ENCODE measurements at regions not wholly inside any gene's neighbourhood (a gene's known extent, or its start where the extent isn't known, plus 50 kb on each side); places are given as distances from the start of the nearest gene placed in this dataset.

- H3K27me3 Mint-ChIP-seq (ENCODE audit: low read depth), result no peaks in the 10 kb centered on the region
- H3K9me3 Mint-ChIP-seq (ENCODE audit: low read depth), result peaks cover 7% of the 10 kb centered on the region
- TF ChIP-seq CTCF (IDR thresholded peaks at IDR 0.05), result no peak
- DNase-seq (ENCODE audit: low spot score), result no peak
- no peak overlapping the region for H3K4me3 Mint-ChIP-seq (ENCODE audit: unreplicated experiment)
- H3K27ac Mint-ChIP-seq (ENCODE audit: unreplicated experiment), result no peak overlapping the region
- H3K36me3 Mint-ChIP-seq (ENCODE audit: low read depth), result no peaks in the 10 kb centered on the region
- no peaks in the 10 kb centered on the region for H3K4me1 Mint-ChIP-seq (ENCODE audit: low read depth)
Measured at GRCh38 chr1:14437417-14437918, 161.0 kb upstream of the KAZN start.

- no peak overlapping the region for H3K27ac Mint-ChIP-seq (ENCODE audit: unreplicated experiment)
- peaks cover 4% of the 10 kb centered on the region for H3K9me3 Mint-ChIP-seq (ENCODE audit: low read depth)
- H3K36me3 Mint-ChIP-seq (ENCODE audit: low read depth), result no peaks in the 10 kb centered on the region
- H3K4me3 Mint-ChIP-seq (ENCODE audit: unreplicated experiment), result no peak overlapping the region
- no peak for DNase-seq (ENCODE audit: low spot score)
- no peaks in the 10 kb centered on the region for H3K27me3 Mint-ChIP-seq (ENCODE audit: low read depth)
- TF ChIP-seq CTCF (IDR thresholded peaks at IDR 0.05), result no peak
- no peaks in the 10 kb centered on the region for H3K4me1 Mint-ChIP-seq (ENCODE audit: low read depth)
Measured at GRCh38 chr1:14438127-14438769, 160.2 kb upstream of the KAZN start.

GRCh38 chr1:14439015-14439414 lies 159.5 kb upstream of the KAZN start:
- no peak for DNase-seq (ENCODE audit: low spot score)
- Mint-ChIP-seq H3K4me1 (ENCODE audit: low read depth) (no peaks in the 10 kb centered on the region), H3K9me3 (ENCODE audit: low read depth) (peaks cover 4% of the 10 kb centered on the region), H3K4me3 (ENCODE audit: unreplicated experiment) (no peak overlapping the region), H3K27me3 (ENCODE audit: low read depth) (no peaks in the 10 kb centered on the region), H3K27ac (ENCODE audit: unreplicated experiment) (no peak overlapping the region), H3K36me3 (ENCODE audit: low read depth) (no peaks in the 10 kb centered on the region)
- TF ChIP-seq CTCF (IDR thresholded peaks at IDR 0.05), result no peak

GRCh38 chr1:14440166-14440565 lies 158.3 kb upstream of the KAZN start:
- H3K27ac Mint-ChIP-seq (ENCODE audit: unreplicated experiment), result no peak overlapping the region
- H3K4me1 Mint-ChIP-seq (ENCODE audit: low read depth), result no peaks in the 10 kb centered on the region
- no peak for TF ChIP-seq CTCF (IDR thresholded peaks at IDR 0.05)
- no peak overlapping the region for H3K4me3 Mint-ChIP-seq (ENCODE audit: unreplicated experiment)
- H3K27me3 Mint-ChIP-seq (ENCODE audit: low read depth), result no peaks in the 10 kb centered on the region
- H3K36me3 Mint-ChIP-seq (ENCODE audit: low read depth), result no peaks in the 10 kb centered on the region
- no peak for DNase-seq (ENCODE audit: low spot score)
- peaks cover 4% of the 10 kb centered on the region for H3K9me3 Mint-ChIP-seq (ENCODE audit: low read depth)

GRCh38 chr1:14440731-14441130 lies 157.8 kb upstream of the KAZN start:
- TF ChIP-seq CTCF (IDR thresholded peaks at IDR 0.05), result no peak
- DNase-seq (ENCODE audit: low spot score), result no peak
- Mint-ChIP-seq H3K4me3 (ENCODE audit: unreplicated experiment) (no peak overlapping the region), H3K27ac (ENCODE audit: unreplicated experiment) (no peak overlapping the region), H3K4me1 (ENCODE audit: low read depth) (no peaks in the 10 kb centered on the region), H3K9me3 (ENCODE audit: low read depth) (peaks cover 4% of the 10 kb centered on the region), H3K36me3 (ENCODE audit: low read depth) (no peaks in the 10 kb centered on the region), H3K27me3 (ENCODE audit: low read depth) (no peaks in the 10 kb centered on the region)

All from chondrocyte (in vitro differentiated cells).